ENCODE measurements at regions not wholly inside any gene's neighbourhood (a gene's known extent, or its start where the extent isn't known, plus 50 kb on each side); places are given as distances from the start of the nearest gene placed in this dataset.
A peak's percentile ranks its signal among the peaks of the same experiment; 100 is the strongest.

DNA sequence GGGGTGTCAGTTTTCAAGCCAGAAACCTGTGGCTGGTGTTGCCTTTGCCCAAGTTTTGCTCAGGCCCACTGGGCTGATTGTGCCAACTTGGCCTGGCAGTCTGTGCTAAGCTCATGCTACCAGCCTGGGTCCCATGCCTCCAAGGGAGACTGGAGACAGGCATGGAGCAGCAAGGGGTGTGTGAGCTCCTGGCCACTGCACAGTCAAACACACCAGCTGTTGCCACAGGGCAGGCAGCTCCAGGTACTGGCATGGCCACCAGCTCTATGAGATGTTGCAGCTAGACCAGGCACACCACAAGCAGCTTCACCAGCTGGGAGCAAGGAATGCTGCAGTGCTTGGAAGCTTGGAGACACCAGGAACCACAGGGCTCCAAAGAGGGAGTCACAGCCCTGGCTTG lies 638.8 kb downstream of the PLOD2 start:
- no peaks in the 10 kb centered on the region for H3K4me1 Mint-ChIP-seq (ENCODE audit: low read depth)
- no peak for ATAC-seq (replicated peaks in 1 of 2)
- H3K27ac Mint-ChIP-seq = no peak overlapping the region
- peaks cover 0 to 4% of the 10 kb centered on the region in 2 donors for H3K9me3 Mint-ChIP-seq
- no peak overlapping the region for H3K4me3 Mint-ChIP-seq
- H3K36me3 Mint-ChIP-seq (ENCODE audit: insufficient read depth in 2 of 2) = no peaks in the 10 kb centered on the region
- no peak for DNase-seq
- no peaks in the 10 kb centered on the region for H3K27me3 Mint-ChIP-seq (ENCODE audit: low read depth)

DNA sequence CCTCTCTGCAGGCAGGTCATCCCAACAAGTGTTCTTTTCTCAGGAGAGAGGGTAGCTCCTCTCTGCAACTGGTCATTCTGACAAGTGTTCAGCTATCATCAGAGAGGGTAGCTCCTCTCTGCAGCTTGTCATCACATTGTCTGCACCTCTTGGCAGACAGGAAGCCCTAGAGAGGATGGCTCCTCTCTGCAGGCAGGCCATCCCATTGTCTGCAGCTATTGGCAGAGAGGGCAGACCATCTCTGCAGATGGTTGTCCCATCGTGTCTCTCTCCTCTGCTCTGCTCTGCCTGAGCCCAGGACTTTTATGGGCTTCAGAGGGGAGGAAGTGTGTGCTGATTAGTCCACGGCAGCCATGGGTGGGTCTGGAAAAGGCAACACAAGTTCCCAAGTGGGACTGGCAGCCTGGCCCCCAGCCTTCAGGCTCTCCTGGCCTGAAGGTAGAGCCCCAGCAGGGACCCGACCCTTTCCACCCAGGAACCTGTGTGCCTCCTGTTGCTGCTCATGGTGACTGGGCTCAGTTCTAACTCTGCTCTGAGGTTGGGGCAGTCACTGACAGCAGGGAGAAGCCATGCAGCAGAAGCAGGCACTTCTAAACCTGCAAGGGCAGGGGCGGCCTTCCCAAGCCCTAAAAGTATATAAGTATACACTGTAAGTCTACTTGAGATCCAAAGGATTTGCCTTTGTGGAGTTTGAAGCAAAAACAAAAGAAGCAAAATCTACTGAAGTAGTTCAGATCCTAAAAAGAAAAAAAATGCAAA lies 637.9 kb downstream of the PLOD2 start:
- H3K27ac Mint-ChIP-seq = no peak overlapping the region
- no peaks in the 10 kb centered on the region for H3K27me3 Mint-ChIP-seq (ENCODE audit: low read depth)
- DNase-seq (no peak), ATAC-seq (replicated peaks in 1 of 2) (no peak)
- H3K36me3 Mint-ChIP-seq (ENCODE audit: insufficient read depth in 2 of 2) = no peaks in the 10 kb centered on the region
- no peaks in the 10 kb centered on the region for H3K4me1 Mint-ChIP-seq (ENCODE audit: low read depth)
- no peak overlapping the region for H3K4me3 Mint-ChIP-seq
- H3K9me3 Mint-ChIP-seq = peaks cover 0 to 4% of the 10 kb centered on the region in 2 donors

DNA sequence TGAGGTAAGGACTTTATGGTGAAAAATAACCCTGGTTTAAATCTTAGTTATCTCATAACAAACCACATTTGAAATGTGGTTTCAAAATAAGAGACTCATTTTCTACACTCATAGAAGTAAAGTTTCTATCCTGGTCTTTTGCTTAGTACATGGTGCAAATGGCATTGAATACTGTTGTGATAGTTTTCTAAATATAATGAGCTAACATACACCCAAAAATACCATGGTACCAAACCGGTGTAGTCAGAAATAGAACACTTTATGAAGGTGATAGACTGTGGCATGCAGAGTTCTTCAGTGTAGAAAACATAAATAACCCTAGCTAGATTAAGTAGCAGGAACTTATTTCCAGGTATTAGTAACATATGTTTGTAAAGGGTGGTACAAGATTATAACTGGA lies 629.4 kb downstream of the PLOD2 start:
- DNase-seq (no peak), ATAC-seq (replicated peaks in 1 of 2) (no peak)
- Mint-ChIP-seq H3K36me3 (ENCODE audit: insufficient read depth in 2 of 2) (no peaks in the 10 kb centered on the region), H3K27me3 (ENCODE audit: low read depth) (no peaks in the 10 kb centered on the region), H3K4me1 (ENCODE audit: low read depth) (no peaks in the 10 kb centered on the region), H3K27ac (no peak overlapping the region), H3K9me3 (peaks cover 2 to 7% of the 10 kb centered on the region in 2 donors), H3K4me3 (no peak overlapping the region)

DNA sequence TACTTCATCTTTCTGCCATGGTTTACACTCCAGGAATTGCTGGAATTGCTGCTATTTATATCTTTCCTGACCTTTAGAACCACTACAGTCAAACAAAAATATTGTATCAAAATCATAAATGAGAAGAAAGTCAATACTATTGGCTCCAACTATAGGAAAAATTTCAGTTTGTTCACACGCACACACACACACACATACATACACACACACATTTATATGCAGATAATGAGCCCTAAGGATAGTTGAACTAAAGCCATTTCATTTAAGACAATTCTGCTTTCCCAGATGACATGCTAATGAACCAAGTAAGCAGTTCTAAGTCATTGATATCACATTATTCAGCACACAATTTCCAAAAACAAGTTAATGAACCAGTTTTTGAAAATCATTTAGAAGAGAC lies 627.3 kb downstream of the PLOD2 start:
- Mint-ChIP-seq H3K27me3 (ENCODE audit: low read depth) (no peaks in the 10 kb centered on the region), H3K36me3 (ENCODE audit: insufficient read depth in 2 of 2) (no peaks in the 10 kb centered on the region), H3K4me1 (ENCODE audit: low read depth) (no peaks in the 10 kb centered on the region), H3K27ac (no peak overlapping the region), H3K4me3 (no peak overlapping the region), H3K9me3 (peaks cover 2 to 5% of the 10 kb centered on the region in 2 donors)
- ATAC-seq (replicated peaks in 1 of 2) (no peak), DNase-seq (no peak)

DNA sequence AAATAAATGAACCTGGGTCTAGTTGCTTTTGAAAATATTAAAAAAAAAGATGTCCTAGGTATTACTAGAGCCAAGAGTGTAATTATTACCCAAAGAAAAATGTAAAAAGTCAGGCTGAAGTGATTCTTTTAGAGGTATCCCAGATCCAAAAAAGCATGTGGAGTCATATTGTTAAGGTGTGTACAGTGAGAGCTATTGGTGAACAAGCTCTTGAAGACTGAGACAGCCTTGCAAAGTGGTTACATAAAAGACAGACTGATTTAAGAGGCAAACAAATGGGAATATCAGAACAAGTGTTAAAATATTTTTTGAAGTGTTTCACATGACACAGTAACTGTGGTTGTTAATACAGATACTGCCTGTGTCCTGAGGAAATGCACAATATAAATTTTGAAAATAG lies 624.5 kb downstream of the PLOD2 start:
- Mint-ChIP-seq H3K9me3 (peaks cover 1 to 2% of the 10 kb centered on the region in 2 donors), H3K27me3 (ENCODE audit: low read depth) (no peaks in the 10 kb centered on the region), H3K4me3 (no peak overlapping the region), H3K4me1 (ENCODE audit: low read depth) (no peaks in the 10 kb centered on the region), H3K36me3 (ENCODE audit: insufficient read depth in 2 of 2) (no peaks in the 10 kb centered on the region), H3K27ac (no peak overlapping the region)
- no peak for DNase-seq
- ATAC-seq (replicated peaks in 1 of 2) = no peak

DNA sequence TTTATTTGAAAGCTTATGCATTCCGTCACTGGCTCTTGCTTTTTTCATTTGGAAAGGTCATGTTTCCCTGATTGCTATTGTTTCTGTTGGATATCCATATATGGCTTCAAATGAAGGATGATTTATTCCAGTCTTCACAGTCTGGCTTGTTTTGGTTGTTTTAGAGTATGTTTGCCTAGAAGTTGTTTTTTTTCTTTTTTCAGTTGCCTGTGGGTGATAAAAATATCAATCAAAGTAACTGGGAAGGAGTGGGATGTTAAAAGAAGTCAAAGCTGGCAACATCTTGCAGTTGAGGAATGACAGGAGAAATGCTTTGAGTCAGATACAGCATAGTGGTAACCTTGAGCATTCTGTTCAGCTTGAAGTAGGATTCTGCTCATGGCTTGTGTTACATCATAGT lies 610.5 kb downstream of the PLOD2 start:
- H3K4me1 Mint-ChIP-seq (ENCODE audit: low read depth) = no peaks in the 10 kb centered on the region
- H3K27me3 Mint-ChIP-seq (ENCODE audit: low read depth) = no peaks in the 10 kb centered on the region
- no peak for ATAC-seq (replicated peaks in 1 of 2)
- H3K4me3 Mint-ChIP-seq = no peak overlapping the region
- no peak overlapping the region for H3K27ac Mint-ChIP-seq
- DNase-seq = no peak
- peaks cover 21 to 25% of the 10 kb centered on the region in 2 donors for H3K9me3 Mint-ChIP-seq
- H3K36me3 Mint-ChIP-seq (ENCODE audit: insufficient read depth in 2 of 2) = peaks cover 2 to 3% of the 10 kb centered on the region in 2 donors

DNA sequence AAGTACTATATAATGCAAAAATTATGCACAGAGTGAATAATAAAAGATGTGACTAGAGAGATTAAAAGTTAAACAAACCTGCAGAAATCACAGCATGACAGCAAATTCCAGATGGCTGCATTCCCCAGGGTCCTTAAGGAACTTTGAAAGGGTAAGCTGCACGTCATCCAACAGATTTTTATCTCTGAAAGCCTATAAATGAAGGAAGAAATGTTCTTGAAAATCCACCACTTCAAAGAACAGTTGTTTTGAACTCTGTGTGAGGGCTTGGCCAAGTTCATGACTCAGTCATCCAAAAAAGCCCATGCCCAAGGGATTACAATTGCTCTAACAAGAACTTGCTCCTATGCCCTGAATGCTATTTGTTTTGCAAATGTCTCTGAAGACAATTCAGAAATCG lies 603.6 kb downstream of the PLOD2 start:
- Mint-ChIP-seq H3K9me3 (peaks cover 11 to 22% of the 10 kb centered on the region in 2 donors), H3K36me3 (ENCODE audit: insufficient read depth in 2 of 2) (peaks cover 2 to 3% of the 10 kb centered on the region in 2 donors), H3K27ac (no peak overlapping the region), H3K4me3 (no peak overlapping the region), H3K27me3 (ENCODE audit: low read depth) (no peaks in the 10 kb centered on the region), H3K4me1 (ENCODE audit: low read depth) (no peaks in the 10 kb centered on the region)
- DNase-seq = no peak
- no peak for ATAC-seq (replicated peaks in 1 of 2)

DNA sequence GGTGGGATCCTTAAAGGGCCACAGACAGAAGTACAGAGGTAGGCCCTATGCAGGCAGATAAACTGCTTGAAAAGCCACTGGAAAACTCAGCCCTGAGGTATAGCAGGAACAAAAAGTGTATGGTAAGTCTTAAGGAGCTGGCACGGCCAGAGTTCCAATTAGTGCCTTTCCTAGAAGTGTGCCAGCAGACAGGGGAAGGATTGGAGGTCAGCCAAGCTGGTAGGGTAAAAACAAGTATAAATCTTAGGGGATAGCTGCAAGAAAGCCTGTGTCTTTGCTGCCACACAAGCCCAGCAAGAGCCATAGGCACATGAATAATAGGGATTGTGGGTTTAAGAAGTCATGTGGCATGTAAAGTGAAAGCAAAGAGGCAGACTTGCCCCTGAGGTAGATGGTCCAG lies 582.5 kb downstream of the PLOD2 start:
- ATAC-seq (replicated peaks in 1 of 2) (no peak), DNase-seq (no peak)
- no peaks in the 10 kb centered on the region for H3K27me3 Mint-ChIP-seq (ENCODE audit: low read depth)
- no peak overlapping the region for H3K27ac Mint-ChIP-seq
- H3K4me1 Mint-ChIP-seq (ENCODE audit: low read depth) = no peaks in the 10 kb centered on the region
- no peak overlapping the region for H3K4me3 Mint-ChIP-seq
- H3K9me3 Mint-ChIP-seq = peaks cover 4 to 9% of the 10 kb centered on the region in 2 donors
- no peaks in the 10 kb centered on the region for H3K36me3 Mint-ChIP-seq (ENCODE audit: insufficient read depth in 2 of 2)

DNA sequence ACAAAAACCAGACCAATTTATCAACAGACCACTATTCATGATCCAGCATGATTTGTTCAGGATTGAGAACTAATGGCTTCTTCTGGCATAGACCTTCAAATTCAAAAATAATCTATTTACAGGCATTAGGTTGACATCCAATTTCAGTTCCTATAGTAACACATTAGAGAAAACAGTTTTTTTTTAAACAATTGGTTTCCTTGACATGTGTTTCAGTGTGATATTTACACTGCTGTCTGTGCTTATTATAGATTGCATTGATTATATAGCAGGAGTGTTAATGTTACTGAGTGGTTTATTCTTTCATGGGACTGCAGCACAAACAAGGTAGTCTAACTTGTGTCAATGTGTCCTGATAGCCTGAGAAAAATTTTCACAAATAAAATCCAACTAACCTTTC lies 579.3 kb downstream of the PLOD2 start:
- peaks cover 0 to 3% of the 10 kb centered on the region in 2 donors for H3K36me3 Mint-ChIP-seq (ENCODE audit: insufficient read depth in 2 of 2)
- H3K27ac Mint-ChIP-seq = no peak overlapping the region
- H3K4me1 Mint-ChIP-seq (ENCODE audit: low read depth) = no peaks in the 10 kb centered on the region
- no peak for ATAC-seq (replicated peaks in 1 of 2)
- H3K4me3 Mint-ChIP-seq = no peak overlapping the region
- H3K9me3 Mint-ChIP-seq = peaks cover 4 to 7% of the 10 kb centered on the region in 2 donors
- H3K27me3 Mint-ChIP-seq (ENCODE audit: low read depth) = no peaks in the 10 kb centered on the region
- no peak for DNase-seq

DNA sequence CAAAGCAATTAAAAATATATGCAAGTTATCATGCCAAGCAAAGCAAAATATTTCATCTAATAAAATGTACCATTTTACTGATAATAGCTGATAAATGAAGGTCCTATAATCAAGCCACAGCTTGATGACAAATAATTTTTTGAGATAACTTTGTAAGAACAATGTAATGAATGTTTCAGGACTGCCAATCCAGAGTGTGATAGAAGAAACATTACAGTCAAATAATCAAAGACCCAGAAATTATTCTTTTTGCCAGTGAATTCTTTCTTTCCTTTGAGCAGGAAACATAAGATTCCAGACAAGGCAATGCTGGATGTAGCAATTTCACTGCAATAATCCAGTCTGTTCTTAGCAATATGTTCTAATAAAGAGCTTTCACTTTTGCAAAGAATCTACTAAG lies 556.1 kb downstream of the PLOD2 start:
- Mint-ChIP-seq H3K27ac (no peak overlapping the region), H3K27me3 (ENCODE audit: low read depth) (no peaks in the 10 kb centered on the region), H3K9me3 (peaks cover 2 to 6% of the 10 kb centered on the region in 2 donors), H3K36me3 (ENCODE audit: insufficient read depth in 2 of 2) (no peaks in the 10 kb centered on the region), H3K4me3 (no peak overlapping the region), H3K4me1 (ENCODE audit: low read depth) (no peaks in the 10 kb centered on the region)
- no peak for DNase-seq
- no peak for ATAC-seq (replicated peaks in 1 of 2)

DNA sequence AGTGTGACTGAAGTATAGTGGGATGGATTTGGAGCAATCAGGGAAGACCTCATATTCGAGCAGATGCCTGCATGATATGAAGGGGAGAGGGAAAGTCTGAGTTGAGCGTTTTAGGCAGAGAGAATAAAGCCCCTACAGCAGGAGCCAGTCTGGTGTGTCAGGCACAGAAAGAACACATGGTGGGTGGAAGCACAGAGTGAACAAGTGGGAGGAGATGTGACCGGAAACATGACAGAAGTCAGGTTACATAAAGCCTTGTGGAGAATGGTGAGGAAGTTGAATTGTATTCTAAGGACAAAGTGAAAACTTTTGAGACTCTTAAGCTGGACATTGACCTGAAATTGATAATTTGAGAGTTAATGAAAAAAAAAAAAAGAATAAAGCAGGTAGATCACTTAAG lies 541.0 kb downstream of the PLOD2 start:
- DNase-seq (no peak), ATAC-seq (replicated peaks in 1 of 2) (no peak)
- Mint-ChIP-seq H3K36me3 (ENCODE audit: insufficient read depth in 2 of 2) (peaks cover 0 to 2% of the 10 kb centered on the region in 2 donors), H3K9me3 (peaks cover 13% of the 10 kb centered on the region in 2 donors), H3K27me3 (ENCODE audit: low read depth) (no peaks in the 10 kb centered on the region), H3K4me1 (ENCODE audit: low read depth) (no peaks in the 10 kb centered on the region), H3K27ac (peak overlapping the region; percentile 13), H3K4me3 (no peak overlapping the region)

DNA sequence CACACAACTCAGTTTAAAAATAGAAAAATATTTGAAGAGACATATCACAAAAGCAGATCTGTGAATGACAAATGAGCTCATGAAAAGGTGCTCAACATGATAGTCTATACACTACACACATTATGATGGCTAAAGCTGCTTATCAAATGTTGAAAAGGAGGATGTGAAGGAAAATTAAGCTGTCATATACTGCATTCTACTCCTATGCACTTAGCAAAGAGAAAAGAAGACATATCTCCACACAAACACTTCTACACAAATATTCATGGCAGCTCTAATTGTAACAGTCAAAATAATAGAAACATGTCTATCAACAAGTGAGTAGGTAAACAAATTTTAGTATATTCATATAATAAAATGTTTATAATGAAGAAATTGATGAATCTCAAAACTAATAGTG lies 540.5 kb downstream of the PLOD2 start:
- DNase-seq = no peak
- H3K4me3 Mint-ChIP-seq = no peak overlapping the region
- peaks cover 11 to 13% of the 10 kb centered on the region in 2 donors for H3K9me3 Mint-ChIP-seq
- no peaks in the 10 kb centered on the region for H3K27me3 Mint-ChIP-seq (ENCODE audit: low read depth)
- no peaks in the 10 kb centered on the region for H3K4me1 Mint-ChIP-seq (ENCODE audit: low read depth)
- no peak overlapping the region for H3K27ac Mint-ChIP-seq
- peaks cover 0 to 2% of the 10 kb centered on the region in 2 donors for H3K36me3 Mint-ChIP-seq (ENCODE audit: insufficient read depth in 2 of 2)
- no peak for ATAC-seq (replicated peaks in 1 of 2)

DNA sequence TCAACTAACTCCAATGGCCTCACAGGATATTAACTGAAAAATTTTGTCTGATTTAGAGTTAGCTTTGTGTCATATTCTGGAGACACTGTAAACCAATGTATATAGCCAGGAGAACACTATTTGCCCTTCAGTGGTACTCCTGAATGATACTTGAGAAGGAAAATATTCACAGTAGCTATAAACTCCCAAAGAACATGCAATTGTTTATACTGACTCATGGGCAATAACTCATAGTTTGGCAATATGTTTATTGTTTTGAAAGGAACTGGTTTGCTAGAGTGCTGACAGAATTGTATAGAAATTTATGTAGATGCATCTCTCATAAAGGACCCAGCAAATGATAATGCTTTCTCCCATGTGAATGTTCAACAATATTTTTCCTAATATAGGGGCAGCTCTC lies 537.6 kb downstream of the PLOD2 start:
- Mint-ChIP-seq H3K36me3 (ENCODE audit: insufficient read depth in 2 of 2) (no peaks in the 10 kb centered on the region), H3K4me1 (ENCODE audit: low read depth) (no peaks in the 10 kb centered on the region), H3K9me3 (peaks cover 9 to 13% of the 10 kb centered on the region in 2 donors), H3K27me3 (ENCODE audit: low read depth) (no peaks in the 10 kb centered on the region), H3K27ac (no peak overlapping the region), H3K4me3 (no peak overlapping the region)
- ATAC-seq (replicated peaks in 1 of 2) (no peak), DNase-seq (no peak)

DNA sequence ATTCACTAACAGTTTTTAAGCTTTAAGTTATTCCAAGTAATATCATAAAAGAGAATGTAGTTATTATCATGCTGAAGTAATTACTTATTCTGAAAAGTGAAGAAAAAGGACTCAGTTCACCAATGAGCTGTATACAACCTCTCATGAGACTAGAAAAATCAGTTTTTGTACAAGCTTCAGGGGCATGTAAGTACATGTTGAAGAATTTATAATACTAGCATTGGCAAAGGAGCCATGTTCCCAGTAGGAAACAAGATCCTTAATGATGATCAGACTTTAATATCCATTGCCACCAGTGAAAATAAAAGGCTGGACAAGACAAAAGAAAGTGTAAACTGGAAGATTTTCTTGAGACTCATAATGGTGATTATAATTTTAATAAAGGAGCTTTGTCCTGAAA lies 532.8 kb downstream of the PLOD2 start:
- H3K4me1 Mint-ChIP-seq (ENCODE audit: low read depth) = no peaks in the 10 kb centered on the region
- peaks cover 7 to 10% of the 10 kb centered on the region in 2 donors for H3K9me3 Mint-ChIP-seq
- no peak overlapping the region for H3K27ac Mint-ChIP-seq
- H3K27me3 Mint-ChIP-seq (ENCODE audit: low read depth) = no peaks in the 10 kb centered on the region
- ATAC-seq (replicated peaks in 1 of 2) (no peak), DNase-seq (no peak)
- no peak overlapping the region for H3K4me3 Mint-ChIP-seq
- peaks cover 0 to 3% of the 10 kb centered on the region in 2 donors for H3K36me3 Mint-ChIP-seq (ENCODE audit: insufficient read depth in 2 of 2)

All from activated T-cell treated with anti-CD3 and anti-CD28 coated beads, Interleukin-2, amount 50 U/mL, for 72 hours (primary cell).